Effector CD4-positive, alpha-beta T cell (primary cell): ENCODE measurements at regions not wholly inside any gene's neighbourhood (a gene's known extent, or its start where the extent isn't known, plus 50 kb on each side); places are given as distances from the start of the nearest gene placed in this dataset.

Source experiments
- DNase-seq: peaks from one replicate; pipeline ENCODE4 v3.0.0-alpha.2; 2020

- no peak for DNase-seq
Measured at GRCh38 chr2:133721118-133721517, 152.9 kb upstream of the NCKAP5 start.

DNA sequence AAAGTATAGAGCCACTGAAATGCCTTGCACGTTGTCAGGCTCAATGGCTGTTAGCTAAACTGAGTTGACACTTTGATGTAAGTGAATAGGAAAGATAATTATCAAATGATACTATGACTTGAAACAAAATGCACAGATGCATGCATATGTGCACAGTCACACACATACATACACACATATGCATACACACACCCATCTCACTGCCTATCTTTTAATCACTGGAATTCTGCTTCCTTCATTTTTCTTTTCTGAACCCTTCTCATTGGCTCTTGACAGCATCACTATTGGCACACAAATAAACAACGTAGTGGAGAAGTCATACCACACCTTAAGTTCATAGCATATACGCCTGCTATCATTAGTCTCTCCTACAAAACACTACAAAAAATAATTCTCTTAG is 154.9 kb upstream of the NCKAP5 start:
- DNase-seq: no peak

- DNase-seq: no peak
Measured at GRCh38 chr2:133726973-133727372, 158.7 kb upstream of the NCKAP5 start.

- no peak for DNase-seq
Measured at GRCh38 chr2:133732059-133732458, 163.8 kb upstream of the NCKAP5 start.

DNA sequence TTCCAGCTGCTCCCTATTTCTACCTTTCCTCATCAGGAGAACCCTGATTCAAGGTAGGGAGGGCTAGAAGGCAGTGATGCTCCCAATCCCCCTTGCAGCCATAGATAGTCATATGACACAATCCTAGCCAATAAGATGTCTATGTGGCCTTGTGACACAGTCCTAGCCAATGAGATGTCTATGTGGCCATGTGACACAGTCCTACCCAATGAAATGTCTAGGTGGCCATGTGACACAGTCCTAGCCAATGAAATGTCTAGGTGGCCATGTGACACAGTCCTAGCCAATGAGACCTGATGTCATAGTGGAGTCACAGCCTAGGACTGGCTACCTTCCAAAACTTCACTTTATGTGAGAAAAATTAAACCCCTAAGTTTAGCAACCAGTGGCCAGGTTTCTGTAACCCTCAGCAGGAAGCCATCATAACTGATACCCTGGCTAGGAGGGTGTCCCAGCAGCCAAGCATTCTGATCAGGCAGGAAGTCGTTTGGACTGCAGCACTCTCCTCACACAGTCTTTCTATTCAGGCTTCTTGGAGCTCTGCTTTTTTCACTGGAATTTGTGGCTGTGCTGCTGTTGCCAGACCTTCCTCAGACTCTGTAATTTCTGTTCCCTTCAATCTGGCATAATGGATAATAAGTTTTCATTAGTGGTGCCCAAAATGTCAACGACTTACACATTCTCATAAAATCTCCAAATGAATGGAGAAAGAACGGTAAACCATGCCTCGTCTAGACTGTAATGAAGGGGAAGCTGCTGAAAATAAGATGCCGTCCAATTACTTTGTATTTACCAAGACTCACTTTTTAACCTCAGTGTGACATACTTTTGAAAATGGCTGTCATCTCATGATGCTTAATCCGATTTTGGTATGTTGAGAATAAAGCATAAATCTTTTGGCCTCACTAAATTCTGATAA is 165.0 kb upstream of the NCKAP5 start:
- DNase-seq: no peak

GRCh38 chr2:133733901-133734255 is 165.6 kb upstream of the NCKAP5 start:
- DNase-seq: no peak

- no peak for DNase-seq
Measured at GRCh38 chr2:133734716-133735495, 166.6 kb upstream of the NCKAP5 start.

DNA sequence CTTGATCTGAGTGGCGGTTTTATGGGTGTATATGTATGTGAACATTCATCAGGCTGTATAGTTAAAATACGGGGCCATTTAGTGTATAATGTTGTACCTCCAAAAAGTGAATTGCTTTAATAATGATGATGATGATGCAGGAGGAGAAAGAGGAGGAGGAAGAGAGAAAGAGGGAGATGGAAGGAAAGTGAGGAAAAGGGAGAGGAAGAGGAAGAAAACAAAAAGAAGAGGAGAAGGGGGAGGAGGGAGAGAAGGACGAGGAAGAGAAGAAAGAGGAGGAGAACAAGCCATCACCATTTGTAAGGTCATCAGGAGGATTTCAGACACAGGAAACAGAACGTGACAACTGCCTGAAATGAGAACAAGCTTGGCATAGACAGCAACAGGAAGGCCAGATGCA is 168.4 kb upstream of the NCKAP5 start:
- DNase-seq: no peak

GRCh38 chr2:133737242-133737993 is 169.2 kb upstream of the NCKAP5 start:
- no peak for DNase-seq

DNA sequence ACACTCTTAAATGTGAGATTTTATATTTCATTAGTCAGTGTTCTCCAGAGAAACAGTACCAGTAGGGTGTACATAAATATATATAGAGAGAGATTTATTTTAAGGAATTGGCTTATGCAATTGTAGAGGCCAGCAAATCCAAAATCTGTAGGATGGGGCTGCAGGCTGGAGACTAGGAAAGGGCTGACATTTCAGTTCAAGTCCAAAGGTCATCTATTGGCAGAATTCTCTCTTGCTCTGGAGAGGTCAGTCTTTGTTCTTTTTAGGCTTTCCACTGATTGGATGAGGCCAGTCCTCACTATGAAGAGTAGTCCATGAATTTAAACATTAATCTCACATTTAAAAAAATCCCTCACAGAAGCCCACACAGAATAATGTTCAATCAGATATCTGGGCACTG is 170.8 kb upstream of the NCKAP5 start:
- no peak for DNase-seq

DNA sequence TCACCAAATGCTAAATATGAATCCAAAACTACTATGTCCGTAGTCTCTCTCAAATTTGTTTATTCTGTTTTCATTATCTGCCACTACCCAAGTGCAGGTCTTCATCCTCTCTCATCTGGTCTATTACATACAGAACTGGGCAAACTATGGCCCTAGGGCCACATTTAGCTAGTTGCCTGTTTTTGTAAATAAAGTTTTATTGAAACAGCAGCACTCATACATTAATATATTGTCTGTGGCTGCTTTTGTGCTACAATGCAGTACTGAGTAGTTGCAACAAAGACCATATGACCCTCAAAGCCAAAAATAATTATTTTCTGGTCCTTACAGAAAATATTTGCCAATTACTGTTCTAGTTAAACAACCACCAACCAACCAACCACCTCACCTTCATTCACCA is 172.2 kb upstream of the NCKAP5 start:
- DNase-seq: no peak

GRCh38 chr2:133748007-133748700 is 179.9 kb upstream of the NCKAP5 start:
- DNase-seq: no peak

DNA sequence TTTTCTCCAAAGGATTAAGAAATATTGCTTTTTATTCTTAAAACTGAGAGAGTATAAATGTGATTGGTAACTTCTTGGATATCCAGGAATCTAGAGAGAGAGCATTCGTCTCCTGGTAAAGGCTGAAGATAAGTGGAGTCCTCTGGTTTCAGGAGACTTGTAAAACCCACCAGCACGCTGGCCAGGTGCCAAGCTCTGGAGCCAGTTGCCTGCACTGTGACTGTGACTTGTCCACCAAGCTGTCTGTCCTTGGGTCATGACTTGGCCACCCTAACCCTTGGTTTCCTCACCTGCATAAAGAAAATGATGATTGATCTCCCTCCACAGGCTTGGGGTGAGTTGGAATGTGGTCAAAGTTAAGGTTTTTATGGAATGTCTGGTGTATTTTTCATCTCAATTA is 185.4 kb upstream of the NCKAP5 start:
- DNase-seq: no peak

DNA sequence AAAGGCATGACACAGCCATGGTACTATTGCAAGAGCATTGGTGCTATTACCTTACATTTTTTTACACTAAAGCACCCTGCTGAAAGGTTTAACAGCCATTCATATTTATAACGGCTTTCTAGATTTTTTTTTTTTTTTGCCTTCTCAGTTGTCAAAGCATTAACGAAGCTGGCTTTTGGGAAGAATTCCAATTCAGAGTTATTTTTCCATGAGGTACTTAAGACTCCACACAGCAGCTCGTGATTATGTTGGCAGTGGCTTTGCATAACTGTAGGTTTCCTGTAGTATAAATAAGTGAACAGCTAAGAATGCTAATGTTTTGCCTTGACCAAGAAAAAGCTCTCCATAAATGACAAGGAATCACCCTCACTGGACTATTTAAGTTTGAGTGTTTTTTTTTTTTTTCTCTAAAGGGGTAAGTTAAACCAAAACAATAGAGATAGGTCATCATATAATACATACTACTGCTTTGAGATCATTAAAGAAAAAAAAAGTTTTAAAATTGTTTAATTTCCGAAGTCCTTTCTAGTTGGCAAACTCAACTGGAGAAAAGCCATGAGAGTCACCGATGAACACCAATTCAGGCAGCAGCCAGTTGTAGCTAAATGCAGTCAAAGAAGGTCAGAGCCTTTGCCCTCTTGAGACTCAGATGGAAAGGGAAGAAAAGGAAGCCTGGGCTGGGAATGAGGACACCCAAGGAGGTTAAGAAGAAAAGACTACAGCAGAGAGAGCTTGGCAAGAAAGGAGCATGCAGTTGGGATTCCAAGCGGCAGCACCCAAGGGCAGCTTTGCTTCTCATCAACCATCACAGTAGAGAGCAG is 187.4 kb upstream of the NCKAP5 start:
- no peak for DNase-seq

GRCh38 chr2:133756833-133757232 is 188.6 kb upstream of the NCKAP5 start:
- DNase-seq: no peak

DNA sequence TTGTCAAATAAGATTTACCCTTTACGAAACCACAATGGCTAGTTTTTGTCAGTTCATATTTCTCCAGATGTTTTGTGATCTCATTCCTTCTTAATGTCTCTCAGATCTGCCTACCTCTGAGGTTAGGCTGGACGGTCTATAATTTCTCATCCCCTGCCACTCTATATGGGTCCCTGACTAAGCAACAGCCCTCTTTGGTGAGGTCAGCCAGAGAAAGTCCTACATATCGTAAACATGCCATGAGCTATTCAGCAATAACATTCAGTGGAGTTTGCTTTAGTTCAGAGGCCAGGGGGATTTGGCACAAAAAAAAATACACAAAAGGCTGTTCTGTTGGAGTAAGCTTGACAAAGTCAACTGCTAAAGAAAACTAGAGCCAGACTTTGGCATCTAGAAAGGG is 192.1 kb upstream of the NCKAP5 start:
- DNase-seq: no peak

DNA sequence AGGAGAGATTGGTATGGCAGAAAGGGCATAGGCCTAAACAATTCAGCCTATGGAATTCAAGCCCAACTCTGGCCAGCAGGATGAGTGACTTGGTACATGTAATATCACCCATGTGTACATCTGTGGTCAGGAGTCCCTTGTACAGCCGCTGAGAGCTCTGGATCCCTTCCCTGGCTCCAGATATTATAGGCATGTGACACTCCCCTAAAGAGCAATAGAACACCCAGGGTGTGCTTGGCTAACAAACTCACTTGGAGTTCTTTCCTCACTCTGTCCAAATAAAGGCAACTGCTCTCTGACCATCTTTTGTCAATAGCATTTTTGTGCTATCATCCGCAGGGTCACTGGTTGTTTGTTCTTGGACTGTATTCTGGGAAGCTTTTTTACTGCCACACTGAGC is 197.4 kb upstream of the NCKAP5 start:
- DNase-seq: no peak

DNA sequence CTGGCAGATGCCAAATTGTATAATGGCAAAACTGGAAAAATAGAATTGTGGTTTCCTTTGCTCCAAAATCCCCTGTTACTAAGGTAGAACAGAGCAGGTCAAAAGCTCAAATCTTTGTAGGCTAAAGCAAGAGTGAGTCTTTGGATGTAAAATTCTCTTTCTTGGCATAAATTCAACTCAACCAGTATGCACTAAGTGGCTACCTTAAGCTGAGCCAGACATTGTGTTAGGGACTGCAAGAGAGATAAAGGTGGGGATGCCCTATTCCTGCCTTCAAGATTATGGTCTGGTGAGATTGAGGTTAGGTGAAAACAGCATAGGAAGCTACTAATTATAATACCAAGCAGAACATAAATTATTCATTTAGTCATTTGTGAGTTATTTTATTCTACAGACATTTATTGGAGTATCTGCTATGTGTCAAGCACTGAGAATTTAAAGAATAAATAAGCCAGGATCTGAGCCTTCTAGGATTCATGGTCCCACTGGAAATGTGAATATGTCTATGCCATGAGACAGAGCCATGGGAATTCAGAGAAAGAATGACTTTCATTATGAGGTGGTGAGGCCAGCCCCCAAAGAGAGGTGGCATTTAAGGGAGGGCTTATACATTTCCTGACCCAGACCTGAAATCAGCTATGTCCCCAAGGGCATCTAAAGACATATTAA is 198.0 kb upstream of the NCKAP5 start:
- DNase-seq: no peak

GRCh38 chr2:133768256-133768655 is 200.0 kb upstream of the NCKAP5 start:
- no peak for DNase-seq

DNA sequence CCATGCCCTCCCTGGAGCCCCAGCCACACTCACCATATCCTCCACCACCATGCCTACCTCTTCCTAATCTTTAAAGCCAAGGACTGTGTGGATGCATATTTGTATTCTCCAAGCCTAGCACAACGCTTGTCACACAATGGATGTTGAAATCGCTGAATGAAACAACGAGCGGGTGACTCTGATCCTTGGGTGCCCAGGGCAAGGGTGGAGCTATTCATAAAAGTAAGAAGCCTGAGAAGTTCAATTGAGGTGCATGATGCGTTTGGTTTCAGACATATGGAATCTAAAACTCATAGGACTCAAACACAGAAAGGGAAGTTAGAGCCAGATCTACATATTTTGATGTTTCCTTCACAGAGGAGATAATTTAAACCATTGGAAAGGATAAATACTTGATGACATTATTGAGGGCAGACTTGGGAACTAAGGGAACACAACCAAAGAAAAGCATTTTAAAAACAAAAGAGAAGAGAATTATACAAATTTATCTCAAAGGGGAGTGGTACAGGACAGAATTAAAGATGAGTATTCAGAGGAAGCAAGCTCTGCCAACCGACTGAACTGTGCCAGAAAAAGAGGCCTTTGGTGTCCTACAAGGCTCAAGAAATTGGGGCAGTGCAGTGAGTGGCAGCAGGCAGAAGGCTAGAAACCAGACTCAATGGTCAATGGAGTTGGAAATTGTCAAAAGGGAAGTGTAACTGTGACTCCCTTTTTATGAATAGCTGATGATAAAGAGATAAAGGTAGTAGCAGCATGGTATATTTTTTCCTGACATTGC is 200.6 kb upstream of the NCKAP5 start:
- no peak for DNase-seq
